ENCODE measurements at regions not wholly inside any gene's neighbourhood (a gene's known extent, or its start where the extent isn't known, plus 50 kb on each side); places are given as distances from the start of the nearest gene placed in this dataset.

GRCh38 chr12:67802731-67803130 lies 154.2 kb downstream of the DYRK2 start:
- no peaks in the 10 kb centered on the region for H3K27me3 ChIP-seq (ENCODE audit: control insufficient read depth, insufficient read depth, low read length)

GRCh38 chr12:67803278-67803993 lies 154.9 kb downstream of the DYRK2 start:
- H3K4me3 ChIP-seq (ENCODE audit: low read length): no peak overlapping the region
- H3K9ac ChIP-seq (ENCODE audit: low read length): no peak overlapping the region
- H3K27ac ChIP-seq (ENCODE audit: low read length): no peak overlapping the region
- peaks cover 14% of the 10 kb centered on the region for H3K4me1 ChIP-seq (ENCODE audit: control insufficient read depth, low read depth, low read length)
- no peaks in the 10 kb centered on the region for H3K27me3 ChIP-seq (ENCODE audit: control insufficient read depth, insufficient read depth, low read length)
- H3K36me3 ChIP-seq (ENCODE audit: control insufficient read depth, low read depth, low read length): no peaks in the 10 kb centered on the region
- H3K9me3 ChIP-seq (ENCODE audit: control insufficient read depth, low read depth, low read length): no peaks in the 10 kb centered on the region

More at GRCh38 chr12:67802731-67803130, 154.2 kb downstream of the DYRK2 start:
- H3K9me3 ChIP-seq (ENCODE audit: control insufficient read depth, low read depth, low read length): no peaks in the 10 kb centered on the region
- H3K4me1 ChIP-seq (ENCODE audit: control insufficient read depth, low read depth, low read length): peaks cover 14% of the 10 kb centered on the region
- no peak overlapping the region for H3K9ac ChIP-seq (ENCODE audit: low read length)
- H3K4me3 ChIP-seq (ENCODE audit: low read length): no peak overlapping the region
- H3K27ac ChIP-seq (ENCODE audit: low read length): no peak overlapping the region
- H3K36me3 ChIP-seq (ENCODE audit: control insufficient read depth, low read depth, low read length): no peaks in the 10 kb centered on the region

DNA sequence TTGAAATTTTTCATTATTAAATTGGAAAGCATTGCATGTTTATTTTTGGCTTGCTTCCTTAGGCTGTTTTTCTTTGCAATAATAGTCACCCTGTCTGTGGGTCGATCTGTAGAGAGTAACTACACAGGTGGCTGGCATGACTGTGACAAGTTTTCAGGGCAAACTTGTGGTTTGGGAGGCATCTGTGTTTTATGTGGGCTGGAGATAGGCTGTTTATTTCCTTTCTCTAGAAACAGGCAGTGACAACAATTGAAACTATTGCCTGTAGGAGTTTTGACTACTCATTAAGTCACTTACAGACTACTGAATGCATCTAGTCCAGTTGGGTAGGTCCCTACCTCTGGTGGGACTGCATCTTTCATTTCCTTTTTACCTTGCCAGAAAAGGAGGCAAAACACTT lies 155.6 kb downstream of the DYRK2 start:
- Histone ChIP-seq H3K27me3 (ENCODE audit: control insufficient read depth, insufficient read depth, low read length) (no peaks in the 10 kb centered on the region), H3K9ac (ENCODE audit: low read length) (no peak overlapping the region), H3K27ac (ENCODE audit: low read length) (no peak overlapping the region)

DNA sequence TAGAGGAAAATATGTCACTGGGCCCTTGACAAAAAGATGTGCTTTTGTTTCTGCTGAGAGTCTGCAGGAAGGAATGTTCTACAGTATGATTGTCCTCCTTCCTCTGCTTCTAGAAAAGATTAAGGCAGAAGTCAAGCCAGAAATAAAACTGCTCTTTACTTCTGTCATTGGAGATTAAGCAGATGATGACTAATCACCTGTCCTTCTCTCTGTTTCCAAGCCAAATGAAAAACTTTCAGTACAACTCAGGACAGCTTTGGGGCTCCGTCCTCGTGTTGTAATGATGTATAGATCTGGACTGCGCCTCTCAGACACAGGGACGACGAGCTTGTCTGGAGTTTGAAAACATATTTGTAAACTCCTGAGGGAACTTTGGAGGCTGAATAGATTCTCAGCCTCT lies 159.3 kb downstream of the DYRK2 start:
- Histone ChIP-seq H3K27ac (ENCODE audit: low read length) (no peak overlapping the region), H3K9me3 (ENCODE audit: control insufficient read depth, low read depth, low read length) (no peaks in the 10 kb centered on the region), H3K27me3 (ENCODE audit: control insufficient read depth, insufficient read depth, low read length) (no peaks in the 10 kb centered on the region), H3K4me3 (ENCODE audit: low read length) (no peak overlapping the region), H3K9ac (ENCODE audit: low read length) (no peak overlapping the region), H3K4me1 (ENCODE audit: control insufficient read depth, low read depth, low read length) (peaks cover 12% of the 10 kb centered on the region), H3K36me3 (ENCODE audit: control insufficient read depth, low read depth, low read length) (no peaks in the 10 kb centered on the region)

More for the DNA sequence above, 155.6 kb downstream of the DYRK2 start:
- Histone ChIP-seq H3K4me3 (ENCODE audit: low read length) (no peak overlapping the region), H3K36me3 (ENCODE audit: control insufficient read depth, low read depth, low read length) (no peaks in the 10 kb centered on the region), H3K4me1 (ENCODE audit: control insufficient read depth, low read depth, low read length) (peaks cover 14% of the 10 kb centered on the region), H3K9me3 (ENCODE audit: control insufficient read depth, low read depth, low read length) (no peaks in the 10 kb centered on the region)

- Histone ChIP-seq H3K27ac (ENCODE audit: low read length) (no peak overlapping the region), H3K4me1 (ENCODE audit: control insufficient read depth, low read depth, low read length) (no peaks in the 10 kb centered on the region), H3K9ac (ENCODE audit: low read length) (no peak overlapping the region), H3K9me3 (ENCODE audit: control insufficient read depth, low read depth, low read length) (no peaks in the 10 kb centered on the region), H3K36me3 (ENCODE audit: control insufficient read depth, low read depth, low read length) (no peaks in the 10 kb centered on the region), H3K4me3 (ENCODE audit: low read length) (no peak overlapping the region), H3K27me3 (ENCODE audit: control insufficient read depth, insufficient read depth, low read length) (no peaks in the 10 kb centered on the region)
These were observed 161.6 kb downstream of the DYRK2 start for GRCh38 chr12:67810166-67810565.

- Histone ChIP-seq H3K27me3 (ENCODE audit: control insufficient read depth, insufficient read depth, low read length) (no peaks in the 10 kb centered on the region), H3K9me3 (ENCODE audit: control insufficient read depth, low read depth, low read length) (peaks cover 5% of the 10 kb centered on the region), H3K9ac (ENCODE audit: low read length) (no peak overlapping the region), H3K36me3 (ENCODE audit: control insufficient read depth, low read depth, low read length) (no peaks in the 10 kb centered on the region), H3K4me1 (ENCODE audit: control insufficient read depth, low read depth, low read length) (no peaks in the 10 kb centered on the region), H3K27ac (ENCODE audit: low read length) (no peak overlapping the region), H3K4me3 (ENCODE audit: low read length) (no peak overlapping the region)
These were observed 163.2 kb downstream of the DYRK2 start for GRCh38 chr12:67811437-67812361.

DNA sequence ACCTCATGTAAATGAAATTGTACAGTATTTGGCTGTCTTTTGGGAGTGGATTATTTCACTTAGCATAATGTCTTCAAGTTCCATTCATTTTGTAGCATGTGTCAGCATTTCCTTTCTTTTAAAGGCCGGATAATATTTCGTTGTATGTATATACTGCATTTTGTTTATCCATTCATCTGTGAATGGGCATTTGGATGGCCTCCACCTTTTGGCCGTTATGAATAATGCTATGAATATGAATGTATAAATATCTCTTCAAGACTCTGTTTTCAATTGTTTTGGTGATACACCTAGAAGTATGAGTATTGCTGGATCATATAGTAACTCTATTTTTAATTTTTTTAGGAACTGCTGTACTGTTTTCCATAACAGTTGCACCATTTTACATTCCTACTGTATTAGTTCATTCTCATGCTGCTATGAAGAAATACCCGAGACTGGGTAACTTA lies 164.9 kb downstream of the DYRK2 start:
- Histone ChIP-seq H3K9ac (ENCODE audit: low read length) (no peak overlapping the region), H3K36me3 (ENCODE audit: control insufficient read depth, low read depth, low read length) (no peaks in the 10 kb centered on the region), H3K27ac (ENCODE audit: low read length) (no peak overlapping the region), H3K27me3 (ENCODE audit: control insufficient read depth, insufficient read depth, low read length) (no peaks in the 10 kb centered on the region), H3K4me3 (ENCODE audit: low read length) (no peak overlapping the region), H3K9me3 (ENCODE audit: control insufficient read depth, low read depth, low read length) (peaks cover 10% of the 10 kb centered on the region), H3K4me1 (ENCODE audit: control insufficient read depth, low read depth, low read length) (no peaks in the 10 kb centered on the region)

- H3K36me3 ChIP-seq (ENCODE audit: control insufficient read depth, low read depth, low read length): no peaks in the 10 kb centered on the region
- no peaks in the 10 kb centered on the region for H3K4me1 ChIP-seq (ENCODE audit: control insufficient read depth, low read depth, low read length)
- H3K27ac ChIP-seq (ENCODE audit: low read length): no peak overlapping the region
- peaks cover 10% of the 10 kb centered on the region for H3K9me3 ChIP-seq (ENCODE audit: control insufficient read depth, low read depth, low read length)
- H3K27me3 ChIP-seq (ENCODE audit: control insufficient read depth, insufficient read depth, low read length): no peaks in the 10 kb centered on the region
- no peak overlapping the region for H3K9ac ChIP-seq (ENCODE audit: low read length)
- no peak overlapping the region for H3K4me3 ChIP-seq (ENCODE audit: low read length)
These were observed 167.7 kb downstream of the DYRK2 start for GRCh38 chr12:67816269-67816668.

GRCh38 chr12:67818459-67818903 lies 169.9 kb downstream of the DYRK2 start:
- Histone ChIP-seq H3K36me3 (ENCODE audit: control insufficient read depth, low read depth, low read length) (no peaks in the 10 kb centered on the region), H3K27ac (ENCODE audit: low read length) (no peak overlapping the region), H3K9me3 (ENCODE audit: control insufficient read depth, low read depth, low read length) (peaks cover 10% of the 10 kb centered on the region), H3K4me1 (ENCODE audit: control insufficient read depth, low read depth, low read length) (no peaks in the 10 kb centered on the region), H3K9ac (ENCODE audit: low read length) (no peak overlapping the region), H3K27me3 (ENCODE audit: control insufficient read depth, insufficient read depth, low read length) (no peaks in the 10 kb centered on the region), H3K4me3 (ENCODE audit: low read length) (no peak overlapping the region)

GRCh38 chr12:67819902-67820301 lies 169.3 kb upstream of the IFNG-AS1 start:
- Histone ChIP-seq H3K36me3 (ENCODE audit: control insufficient read depth, low read depth, low read length) (no peaks in the 10 kb centered on the region), H3K9ac (ENCODE audit: low read length) (no peak overlapping the region), H3K4me1 (ENCODE audit: control insufficient read depth, low read depth, low read length) (no peaks in the 10 kb centered on the region), H3K27me3 (ENCODE audit: control insufficient read depth, insufficient read depth, low read length) (no peaks in the 10 kb centered on the region), H3K27ac (ENCODE audit: low read length) (no peak overlapping the region), H3K4me3 (ENCODE audit: low read length) (no peak overlapping the region), H3K9me3 (ENCODE audit: control insufficient read depth, low read depth, low read length) (peaks cover 10% of the 10 kb centered on the region)

GRCh38 chr12:67820694-67821093 lies 168.6 kb upstream of the IFNG-AS1 start:
- Histone ChIP-seq H3K4me1 (ENCODE audit: control insufficient read depth, low read depth, low read length) (no peaks in the 10 kb centered on the region), H3K4me3 (ENCODE audit: low read length) (no peak overlapping the region), H3K36me3 (ENCODE audit: control insufficient read depth, low read depth, low read length) (no peaks in the 10 kb centered on the region), H3K27me3 (ENCODE audit: control insufficient read depth, insufficient read depth, low read length) (no peaks in the 10 kb centered on the region), H3K9me3 (ENCODE audit: control insufficient read depth, low read depth, low read length) (peaks cover 7% of the 10 kb centered on the region), H3K27ac (ENCODE audit: low read length) (no peak overlapping the region), H3K9ac (ENCODE audit: low read length) (no peak overlapping the region)

Measured in iPS-18a (cell line).